A172 (cell line): ENCODE measurements at regions not wholly inside any gene's neighbourhood (a gene's known extent, or its start where the extent isn't known, plus 50 kb on each side); places are given as distances from the start of the nearest gene placed in this dataset.

Experiments used
- DNase-seq: peaks from one replicate; pipeline ENCODE4 v3.0.0-alpha.2; 2015; ENCODE audit warnings: low spot score

- DNase-seq: no peak
Measured at GRCh38 chr1:209428241-209428921, 155.1 kb upstream of the CAMK1G start.

- DNase-seq: no peak
Measured at GRCh38 chr1:209429611-209430010, 153.9 kb upstream of the CAMK1G start.

- no peak for DNase-seq
Measured at GRCh38 chr1:209430107-209430506, 153.4 kb upstream of the CAMK1G start.

- no peak for DNase-seq
Measured at GRCh38 chr1:209430821-209431259, 152.7 kb upstream of the CAMK1G start.

- DNase-seq: no peak
Measured at GRCh38 chr1:209431402-209431801, 152.1 kb upstream of the CAMK1G start.

- DNase-seq: no peak
Measured at GRCh38 chr1:209431813-209432442, 151.6 kb upstream of the CAMK1G start.

- DNase-seq: no peak
Measured at GRCh38 chr1:209432443-209432825, 151.1 kb upstream of the CAMK1G start.

- no peak for DNase-seq
Measured at GRCh38 chr1:209433649-209434031, 149.9 kb upstream of the CAMK1G start.

- DNase-seq: peak; percentile 58
Measured at GRCh38 chr1:209434066-209434465, 149.4 kb upstream of the CAMK1G start.

- no peak for DNase-seq
Measured at GRCh38 chr1:209434631-209435217, 148.8 kb upstream of the CAMK1G start.

- DNase-seq: peak; percentile 91
Measured at GRCh38 chr1:209435654-209436566, 147.6 kb upstream of the CAMK1G start.

GRCh38 chr1:209439828-209440227 lies 143.7 kb upstream of the CAMK1G start:
- no peak for DNase-seq

- DNase-seq: no peak
Measured at GRCh38 chr1:209443361-209443931, 140.1 kb upstream of the CAMK1G start.

GRCh38 chr1:209443975-209444651 lies 139.4 kb upstream of the CAMK1G start:
- no peak for DNase-seq

GRCh38 chr1:209444961-209445360 lies 138.6 kb upstream of the CAMK1G start:
- DNase-seq: no peak

GRCh38 chr1:209445576-209445975 lies 137.9 kb upstream of the CAMK1G start:
- no peak for DNase-seq

- no peak for DNase-seq
Measured at GRCh38 chr1:209446356-209446755, 137.2 kb upstream of the CAMK1G start.

GRCh38 chr1:209454340-209454994 lies 129.0 kb upstream of the CAMK1G start:
- DNase-seq: no peak

GRCh38 chr1:209455145-209455544 lies 128.4 kb upstream of the CAMK1G start:
- peak; percentile 33 for DNase-seq

GRCh38 chr1:209455661-209456358 lies 127.7 kb upstream of the CAMK1G start:
- DNase-seq: no peak
